ENCODE measurements at regions not wholly inside any gene's neighbourhood (a gene's known extent, or its start where the extent isn't known, plus 50 kb on each side); places are given as distances from the start of the nearest gene placed in this dataset.

DNA sequence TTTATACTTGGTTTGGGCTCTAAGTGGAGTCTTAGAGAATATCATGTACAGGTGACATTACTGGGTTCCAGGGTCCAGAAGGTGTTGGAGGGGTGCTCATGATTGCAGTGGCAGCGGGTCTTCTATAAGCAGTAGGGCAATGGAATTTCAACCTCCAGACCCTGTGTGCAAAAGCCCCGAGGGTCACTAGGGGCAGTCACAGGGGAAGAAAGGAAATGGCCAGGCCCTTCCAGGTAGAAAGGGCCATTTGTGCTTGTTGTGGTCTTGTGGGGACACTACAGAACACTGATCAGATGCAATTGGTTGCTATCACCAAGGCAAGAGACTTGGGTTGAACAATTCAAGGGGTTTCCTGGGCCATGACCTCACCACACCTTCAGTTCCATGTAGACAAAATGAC lies 283.4 kb downstream of the GADD45G start:
- peak in 1 of 3 experiments; percentile 4; a peak in 1 of 4 replicates for TF ChIP-seq CTCF (IDR thresholded peaks at IDR 0.05; ENCODE audit: control extremely low read depth in 1 of 3, insufficient read depth in 1 of 3, low read depth in 1 of 3, low read length in 3 of 3)
- no peak for TF ChIP-seq SP1 (IDR thresholded peaks at IDR 0.05; ENCODE audit: low read depth, low read length)
- no peak for TF ChIP-seq TCF12 (IDR thresholded peaks at IDR 0.05; ENCODE audit: low read depth, low read length)
- TF ChIP-seq EZH2 (IDR thresholded peaks at IDR 0.05; ENCODE audit: low read depth, low read length, severe bottlenecking): no peak
- TF ChIP-seq SRF (IDR thresholded peaks at IDR 0.05; ENCODE audit: low read depth, low read length): no peak

All from H1 (cell line).